DND-41 (cell line): ENCODE measurements at regions not wholly inside any gene's neighbourhood (a gene's known extent, or its start where the extent isn't known, plus 50 kb on each side); places are given as distances from the start of the nearest gene placed in this dataset.

Experiments used
- ATAC-seq: fragments of 200-7000 bp; cut with Tn5 transposase; 3 replicates; pipeline ENCODE4 v1.9.1; 2021; ENCODE audit warnings: low read depth; ENCODE audit not compliant: insufficient read depth
- DNase-seq: peaks from one replicate; pipeline ENCODE4 v3.0.0-alpha.2; 2020
- H2AFZ ChIP-seq: 2 replicates; pipeline ENCODE4 v1.6.0; 2012; ENCODE audit warnings: low read depth, low read length
- H3K27ac ChIP-seq: 2 replicates; pipeline ENCODE4 v1.5.1; 2012; ENCODE audit warnings: low read length, inconsistent platforms
- H3K27me3 ChIP-seq: fragments of 200-600 bp; sonication (generic); 2 replicates; pipeline ENCODE4 v1.6.0; 2012; ENCODE audit warnings: low read length, mild to moderate bottlenecking, inconsistent platforms; ENCODE audit not compliant: insufficient read depth, poor library complexity
- H3K36me3 ChIP-seq: 2 replicates; pipeline ENCODE4 v1.5.1; 2012; ENCODE audit warnings: low read length, inconsistent platforms; ENCODE audit not compliant: insufficient read depth
- H3K4me1 ChIP-seq: 2 replicates; pipeline ENCODE4 v1.5.1; 2012; ENCODE audit warnings: mild to moderate bottlenecking, low read length; ENCODE audit not compliant: insufficient read depth
- H3K4me2 ChIP-seq: 2 replicates; pipeline ENCODE4 v1.6.0; 2012; ENCODE audit warnings: mild to moderate bottlenecking, moderate library complexity, low read length, inconsistent platforms; ENCODE audit not compliant: insufficient read depth
- H3K4me3 ChIP-seq, 2 experiments: fragments of 200-600 bp in 1 of 2; shearing (Covaris generic) in 1 of 2; 2 replicates each; pipeline ENCODE4 v1.5.1; 2012 to 2016; ENCODE audit warnings: inconsistent platforms in 2 of 2, low read length in 2 of 2, mild to moderate bottlenecking in 2 of 2, low read depth in 1 of 2, moderate library complexity in 1 of 2
- H3K79me2 ChIP-seq: 2 replicates; pipeline ENCODE4 v1.6.0; 2012; ENCODE audit warnings: low read length, inconsistent platforms; ENCODE audit not compliant: insufficient read depth
- H3K9ac ChIP-seq: 2 replicates; pipeline ENCODE4 v1.6.0; 2012; ENCODE audit warnings: low read depth, mild to moderate bottlenecking, inconsistent platforms, low read length, moderate library complexity
- H3K9me3 ChIP-seq: 2 replicates; pipeline ENCODE4 v1.5.1; 2012; ENCODE audit warnings: low read length, moderate library complexity, mild to moderate bottlenecking, inconsistent platforms; ENCODE audit not compliant: insufficient read depth, severe bottlenecking
- H4K20me1 ChIP-seq: 2 replicates; pipeline ENCODE4 v1.6.0; 2012; ENCODE audit warnings: low read length; ENCODE audit not compliant: insufficient read depth
- EZH2 ChIP-seq: IDR thresholded peaks from 3 replicates; pipeline ENCODE4 v1.6.1; 2012; ENCODE audit warnings: borderline replicate concordance, low read depth, mild to moderate bottlenecking, moderate library complexity, low read length, inconsistent platforms; ENCODE audit not compliant: severe bottlenecking
- TF ChIP-seq, protein P1 (sequence below): IDR thresholded peaks from 2 replicates; pipeline ENCODE4 v1.5.1; 2012; ENCODE audit warnings: borderline replicate concordance, low read length, moderate library complexity, mild to moderate bottlenecking; ENCODE audit not compliant: poor library complexity, severe bottlenecking; ENCODE audit errors: extremely low read depth

DNA sequence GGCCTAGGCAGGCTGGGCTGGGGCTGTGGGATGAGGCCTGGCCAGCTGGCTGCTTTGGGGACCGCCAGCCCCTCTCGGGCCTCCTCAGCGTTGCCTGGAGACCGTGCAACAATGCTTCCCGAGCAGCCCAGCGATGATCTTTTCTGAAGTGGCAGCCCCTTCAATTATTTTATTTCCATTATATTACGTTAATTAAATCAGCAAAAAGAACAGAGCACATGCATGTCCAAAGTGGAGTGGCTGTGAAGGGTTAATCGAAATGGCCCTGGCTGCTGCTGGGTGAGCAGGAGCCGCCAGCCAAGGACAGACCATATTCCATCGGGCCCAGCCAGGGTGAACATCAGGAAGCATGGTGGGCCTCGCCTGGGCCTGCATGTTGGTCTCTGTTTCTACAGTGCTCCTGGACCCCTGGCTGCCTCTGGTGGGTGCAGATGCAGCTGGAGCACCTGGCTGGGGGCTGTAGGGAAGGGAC is 245.5 kb downstream of the MYCN start:
- Histone ChIP-seq H3K27me3 (no peaks in the 10 kb centered on the region), H3K79me2 (no peaks in the 10 kb centered on the region), H2AFZ (no peak overlapping the region), H3K9ac (no peak overlapping the region), H3K4me3 (no peak overlapping the region), H4K20me1 (no peaks in the 10 kb centered on the region), H3K36me3 (no peaks in the 10 kb centered on the region), H3K4me2 (no peak overlapping the region), H3K27ac (no peak overlapping the region), H3K9me3 (no peaks in the 10 kb centered on the region), H3K4me1 (no peaks in the 10 kb centered on the region)
- ATAC-seq (no peak), DNase-seq (no peak)
- no peak for TF ChIP-seq EZH2
- TF ChIP-seq, protein P1, sequence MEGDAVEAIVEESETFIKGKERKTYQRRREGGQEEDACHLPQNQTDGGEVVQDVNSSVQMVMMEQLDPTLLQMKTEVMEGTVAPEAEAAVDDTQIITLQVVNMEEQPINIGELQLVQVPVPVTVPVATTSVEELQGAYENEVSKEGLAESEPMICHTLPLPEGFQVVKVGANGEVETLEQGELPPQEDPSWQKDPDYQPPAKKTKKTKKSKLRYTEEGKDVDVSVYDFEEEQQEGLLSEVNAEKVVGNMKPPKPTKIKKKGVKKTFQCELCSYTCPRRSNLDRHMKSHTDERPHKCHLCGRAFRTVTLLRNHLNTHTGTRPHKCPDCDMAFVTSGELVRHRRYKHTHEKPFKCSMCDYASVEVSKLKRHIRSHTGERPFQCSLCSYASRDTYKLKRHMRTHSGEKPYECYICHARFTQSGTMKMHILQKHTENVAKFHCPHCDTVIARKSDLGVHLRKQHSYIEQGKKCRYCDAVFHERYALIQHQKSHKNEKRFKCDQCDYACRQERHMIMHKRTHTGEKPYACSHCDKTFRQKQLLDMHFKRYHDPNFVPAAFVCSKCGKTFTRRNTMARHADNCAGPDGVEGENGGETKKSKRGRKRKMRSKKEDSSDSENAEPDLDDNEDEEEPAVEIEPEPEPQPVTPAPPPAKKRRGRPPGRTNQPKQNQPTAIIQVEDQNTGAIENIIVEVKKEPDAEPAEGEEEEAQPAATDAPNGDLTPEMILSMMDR, result no peak

DNA sequence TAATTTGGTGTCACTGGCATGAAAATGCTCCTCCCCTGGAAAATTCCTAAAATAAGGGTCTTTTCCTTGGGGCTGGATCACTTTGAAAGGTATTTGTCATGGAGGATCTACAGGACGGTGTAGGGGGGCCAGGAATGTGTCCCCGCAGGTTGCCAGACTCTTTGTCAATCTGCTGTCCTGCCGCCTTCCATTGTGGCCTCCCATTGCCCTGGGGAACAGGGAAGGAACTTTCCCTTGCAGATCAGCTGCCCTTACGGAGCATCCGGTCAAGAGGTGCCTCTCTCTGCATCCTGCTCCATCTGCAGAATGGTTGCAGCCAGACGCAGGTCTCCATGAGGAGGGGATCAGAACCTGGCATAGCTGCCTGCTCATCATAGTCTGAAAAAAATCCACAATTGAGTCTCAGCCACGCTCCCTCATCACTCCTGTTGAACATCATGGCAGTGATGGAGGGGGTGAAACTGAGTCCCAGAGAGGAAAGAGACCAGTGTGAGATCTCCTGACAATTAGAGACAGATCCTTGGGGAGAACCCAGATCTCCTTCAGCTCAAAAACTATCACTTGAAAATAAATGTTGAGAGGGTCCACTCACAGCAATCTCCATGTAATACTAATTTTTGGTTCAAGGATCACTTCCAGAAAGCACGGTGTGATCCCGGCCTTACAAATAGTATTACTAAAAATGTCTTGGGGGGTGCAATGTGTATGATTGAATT is 244.8 kb downstream of the MYCN start:
- Histone ChIP-seq H3K4me2 (no peak overlapping the region), H3K27me3 (no peaks in the 10 kb centered on the region), H3K9ac (no peak overlapping the region), H3K79me2 (no peaks in the 10 kb centered on the region), H4K20me1 (no peaks in the 10 kb centered on the region), H3K4me1 (no peaks in the 10 kb centered on the region), H3K4me3 (no peak overlapping the region), H3K36me3 (no peaks in the 10 kb centered on the region), H2AFZ (no peak overlapping the region), H3K9me3 (no peaks in the 10 kb centered on the region), H3K27ac (no peak overlapping the region)
- ATAC-seq (no peak), DNase-seq (no peak)
- no peak for TF ChIP-seq EZH2
- TF ChIP-seq, protein P1, result no peak

DNA sequence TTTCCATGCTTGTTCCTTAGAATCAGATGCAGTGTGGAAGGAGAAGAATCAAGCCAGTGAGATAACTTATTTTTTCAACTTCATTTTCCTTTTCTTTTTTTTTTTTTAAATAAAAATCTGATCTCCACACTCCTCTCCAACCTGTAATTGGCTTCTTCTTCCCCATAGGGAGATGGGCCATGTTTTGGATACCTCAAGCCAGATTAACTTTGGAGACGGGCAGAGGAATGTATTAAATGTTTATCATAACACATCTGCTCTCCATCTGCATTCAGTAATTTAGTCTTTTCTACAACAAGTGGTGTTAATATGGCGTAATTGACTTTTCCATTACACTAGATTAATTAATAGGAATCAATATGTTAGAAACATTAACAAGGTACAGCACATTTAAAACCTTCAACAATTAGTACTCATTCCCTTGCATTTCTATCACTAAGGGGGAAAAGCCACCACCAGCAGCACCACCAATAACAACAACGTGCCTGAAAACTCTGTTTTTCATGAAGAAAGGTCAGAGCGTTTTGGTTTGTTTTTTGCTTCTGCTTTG is 244.1 kb downstream of the MYCN start:
- ATAC-seq, result no peak

More for the DNA sequence above, 244.1 kb downstream of the MYCN start:
- Histone ChIP-seq H3K9ac (no peak overlapping the region), H3K4me3 (no peak overlapping the region), H3K4me2 (no peak overlapping the region), H3K27me3 (no peaks in the 10 kb centered on the region), H3K9me3 (no peaks in the 10 kb centered on the region), H3K36me3 (no peaks in the 10 kb centered on the region), H3K27ac (no peak overlapping the region), H3K4me1 (no peaks in the 10 kb centered on the region), H4K20me1 (no peaks in the 10 kb centered on the region), H3K79me2 (no peaks in the 10 kb centered on the region), H2AFZ (no peak overlapping the region)
- no peak for DNase-seq
- TF ChIP-seq, protein P1, result no peak
- TF ChIP-seq EZH2, result no peak
